ENCODE measurements at regions not wholly inside any gene's neighbourhood (a gene's known extent, or its start where the extent isn't known, plus 50 kb on each side); places are given as distances from the start of the nearest gene placed in this dataset.

- Histone ChIP-seq H3K9me3 (ENCODE audit: control insufficient read depth, low read length) (no peaks in the 10 kb centered on the region), H3K4me1 (ENCODE audit: control insufficient read depth, insufficient read depth, low read length, poor library complexity, severe bottlenecking) (no peaks in the 10 kb centered on the region), H3K4me3 (ENCODE audit: extremely low read depth, insufficient read depth, low read length, poor library complexity, severe bottlenecking) (no peak overlapping the region), H3K36me3 (ENCODE audit: control insufficient read depth, insufficient read depth, low read length) (no peaks in the 10 kb centered on the region), H3K27ac (ENCODE audit: low read depth, low read length, severe bottlenecking) (no peak overlapping the region)
- 63 to 94% methylated on average over 2 of the region's 2 CpGs for WGBS, 2 experiments (ENCODE audit: insufficient coverage in 2 of 2)
These were observed 106.4 kb upstream of the IRX2 start for GRCh38 chr5:2857837-2858236.

- Histone ChIP-seq H3K27ac (ENCODE audit: low read depth, low read length, severe bottlenecking) (no peak overlapping the region), H3K4me1 (ENCODE audit: control insufficient read depth, insufficient read depth, low read length, poor library complexity, severe bottlenecking) (no peaks in the 10 kb centered on the region), H3K36me3 (ENCODE audit: control insufficient read depth, insufficient read depth, low read length) (no peaks in the 10 kb centered on the region), H3K9me3 (ENCODE audit: control insufficient read depth, low read length) (no peaks in the 10 kb centered on the region), H3K4me3 (ENCODE audit: extremely low read depth, insufficient read depth, low read length, poor library complexity, severe bottlenecking) (no peak overlapping the region)
- WGBS, 2 experiments (ENCODE audit: insufficient coverage in 2 of 2), result 87 to 96% methylated on average over 7 to 8 of the region's 13 CpGs
These were observed 104.7 kb upstream of the IRX2 start for GRCh38 chr5:2856206-2856605.

- no peak overlapping the region for H3K4me3 ChIP-seq (ENCODE audit: extremely low read depth, insufficient read depth, low read length, poor library complexity, severe bottlenecking)
- no peaks in the 10 kb centered on the region for H3K4me1 ChIP-seq (ENCODE audit: control insufficient read depth, insufficient read depth, low read length, poor library complexity, severe bottlenecking)
- no peak overlapping the region for H3K27ac ChIP-seq (ENCODE audit: low read depth, low read length, severe bottlenecking)
- no peaks in the 10 kb centered on the region for H3K36me3 ChIP-seq (ENCODE audit: control insufficient read depth, insufficient read depth, low read length)
- H3K9me3 ChIP-seq (ENCODE audit: control insufficient read depth, low read length), result no peaks in the 10 kb centered on the region
- WGBS, 2 experiments (ENCODE audit: insufficient coverage in 2 of 2), result 86 to 100% methylated on average over 1 of the region's 1 CpG
These were observed 101.0 kb upstream of the IRX2 start for GRCh38 chr5:2852446-2852845.

- H3K9me3 ChIP-seq (ENCODE audit: control insufficient read depth, low read length), result no peaks in the 10 kb centered on the region
- no peak overlapping the region for H3K4me3 ChIP-seq (ENCODE audit: extremely low read depth, insufficient read depth, low read length, poor library complexity, severe bottlenecking)
- H3K27ac ChIP-seq (ENCODE audit: low read depth, low read length, severe bottlenecking), result no peak overlapping the region
- WGBS, 2 experiments (ENCODE audit: insufficient coverage in 2 of 2), result 91 to 96% methylated on average over 4 to 5 of the region's 5 CpGs
- no peaks in the 10 kb centered on the region for H3K36me3 ChIP-seq (ENCODE audit: control insufficient read depth, insufficient read depth, low read length)
- H3K4me1 ChIP-seq (ENCODE audit: control insufficient read depth, insufficient read depth, low read length, poor library complexity, severe bottlenecking), result no peaks in the 10 kb centered on the region
These were observed 100.4 kb upstream of the IRX2 start for GRCh38 chr5:2851895-2852294.

GRCh38 chr5:2849429-2849828, 98.0 kb upstream of the IRX2 start:
- Histone ChIP-seq H3K9me3 (ENCODE audit: control insufficient read depth, low read length) (no peaks in the 10 kb centered on the region), H3K4me1 (ENCODE audit: control insufficient read depth, insufficient read depth, low read length, poor library complexity, severe bottlenecking) (no peaks in the 10 kb centered on the region), H3K27ac (ENCODE audit: low read depth, low read length, severe bottlenecking) (no peak overlapping the region), H3K4me3 (ENCODE audit: extremely low read depth, insufficient read depth, low read length, poor library complexity, severe bottlenecking) (no peak overlapping the region), H3K36me3 (ENCODE audit: control insufficient read depth, insufficient read depth, low read length) (no peaks in the 10 kb centered on the region)
- WGBS, 2 experiments (ENCODE audit: insufficient coverage in 2 of 2), result 83 to 90% methylated on average over 2 to 4 of the region's 6 CpGs

- Histone ChIP-seq H3K27ac (ENCODE audit: low read depth, low read length, severe bottlenecking) (no peak overlapping the region), H3K9me3 (ENCODE audit: control insufficient read depth, low read length) (no peaks in the 10 kb centered on the region), H3K4me1 (ENCODE audit: control insufficient read depth, insufficient read depth, low read length, poor library complexity, severe bottlenecking) (no peaks in the 10 kb centered on the region), H3K4me3 (ENCODE audit: extremely low read depth, insufficient read depth, low read length, poor library complexity, severe bottlenecking) (no peak overlapping the region), H3K36me3 (ENCODE audit: control insufficient read depth, insufficient read depth, low read length) (no peaks in the 10 kb centered on the region)
- WGBS, 2 experiments (ENCODE audit: insufficient coverage in 2 of 2), result 78 to 86% methylated on average over 7 to 9 of the region's 11 CpGs
These were observed 97.1 kb upstream of the IRX2 start for GRCh38 chr5:2848619-2849018.

- Histone ChIP-seq H3K36me3 (ENCODE audit: control insufficient read depth, insufficient read depth, low read length) (no peaks in the 10 kb centered on the region), H3K4me1 (ENCODE audit: control insufficient read depth, insufficient read depth, low read length, poor library complexity, severe bottlenecking) (no peaks in the 10 kb centered on the region), H3K9me3 (ENCODE audit: control insufficient read depth, low read length) (no peaks in the 10 kb centered on the region), H3K27ac (ENCODE audit: low read depth, low read length, severe bottlenecking) (no peak overlapping the region), H3K4me3 (ENCODE audit: extremely low read depth, insufficient read depth, low read length, poor library complexity, severe bottlenecking) (no peak overlapping the region)
- WGBS, 2 experiments (ENCODE audit: insufficient coverage in 2 of 2), result 93 to 96% methylated on average over 9 to 10 of the region's 11 CpGs
These were observed 96.1 kb upstream of the IRX2 start for GRCh38 chr5:2847608-2848007.

GRCh38 chr5:2841208-2841607, 89.7 kb upstream of the IRX2 start:
- no peaks in the 10 kb centered on the region for H3K9me3 ChIP-seq (ENCODE audit: control insufficient read depth, low read length)
- no peak overlapping the region for H3K4me3 ChIP-seq (ENCODE audit: extremely low read depth, insufficient read depth, low read length, poor library complexity, severe bottlenecking)
- no peak overlapping the region for H3K27ac ChIP-seq (ENCODE audit: low read depth, low read length, severe bottlenecking)
- H3K4me1 ChIP-seq (ENCODE audit: control insufficient read depth, insufficient read depth, low read length, poor library complexity, severe bottlenecking), result no peaks in the 10 kb centered on the region
- no peaks in the 10 kb centered on the region for H3K36me3 ChIP-seq (ENCODE audit: control insufficient read depth, insufficient read depth, low read length)
- 81 to 90% methylated on average over 1 to 4 of the region's 5 CpGs for WGBS, 2 experiments (ENCODE audit: insufficient coverage in 2 of 2)

- H3K36me3 ChIP-seq (ENCODE audit: control insufficient read depth, insufficient read depth, low read length), result no peaks in the 10 kb centered on the region
- H3K4me1 ChIP-seq (ENCODE audit: control insufficient read depth, insufficient read depth, low read length, poor library complexity, severe bottlenecking), result no peaks in the 10 kb centered on the region
- WGBS, 2 experiments (ENCODE audit: insufficient coverage in 2 of 2), result 88% methylated on average over 9 to 10 of the region's 10 CpGs
- no peak overlapping the region for H3K27ac ChIP-seq (ENCODE audit: low read depth, low read length, severe bottlenecking)
- no peak overlapping the region for H3K4me3 ChIP-seq (ENCODE audit: extremely low read depth, insufficient read depth, low read length, poor library complexity, severe bottlenecking)
- H3K9me3 ChIP-seq (ENCODE audit: control insufficient read depth, low read length), result no peaks in the 10 kb centered on the region
These were observed 89.0 kb upstream of the IRX2 start for GRCh38 chr5:2840372-2840915.

GRCh38 chr5:2836133-2836532, 84.7 kb upstream of the IRX2 start:
- Histone ChIP-seq H3K27ac (ENCODE audit: low read depth, low read length, severe bottlenecking) (no peak overlapping the region), H3K4me1 (ENCODE audit: control insufficient read depth, insufficient read depth, low read length, poor library complexity, severe bottlenecking) (no peaks in the 10 kb centered on the region)

GRCh38 chr5:2833556-2833955, 82.1 kb upstream of the IRX2 start:
- no peak overlapping the region for H3K4me3 ChIP-seq (ENCODE audit: extremely low read depth, insufficient read depth, low read length, poor library complexity, severe bottlenecking)
- H3K27ac ChIP-seq (ENCODE audit: low read depth, low read length, severe bottlenecking), result no peak overlapping the region
- no peaks in the 10 kb centered on the region for H3K36me3 ChIP-seq (ENCODE audit: control insufficient read depth, insufficient read depth, low read length)
- no peaks in the 10 kb centered on the region for H3K9me3 ChIP-seq (ENCODE audit: control insufficient read depth, low read length)
- WGBS, 2 experiments (ENCODE audit: insufficient coverage in 2 of 2), result 51 to 62% methylated on average over 7 to 8 of the region's 11 CpGs
- H3K4me1 ChIP-seq (ENCODE audit: control insufficient read depth, insufficient read depth, low read length, poor library complexity, severe bottlenecking), result no peaks in the 10 kb centered on the region

More at GRCh38 chr5:2836133-2836532, 84.7 kb upstream of the IRX2 start:
- Histone ChIP-seq H3K9me3 (ENCODE audit: control insufficient read depth, low read length) (no peaks in the 10 kb centered on the region), H3K4me3 (ENCODE audit: extremely low read depth, insufficient read depth, low read length, poor library complexity, severe bottlenecking) (no peak overlapping the region), H3K36me3 (ENCODE audit: control insufficient read depth, insufficient read depth, low read length) (no peaks in the 10 kb centered on the region)
- WGBS, 2 experiments (ENCODE audit: insufficient coverage in 2 of 2), result 85 to 86% methylated on average over 4 of the region's 5 CpGs

Measured in mesodermal cell (in vitro differentiated cells).